HG03439 (cell line): ENCODE measurements at regions not wholly inside any gene's neighbourhood (a gene's known extent, or its start where the extent isn't known, plus 50 kb on each side); places are given as distances from the start of the nearest gene placed in this dataset.

Experiments
- ATAC-seq: cut with Tn5 transposase; IDR thresholded peaks from one replicate; pipeline ENCODE4 v1.9.1; 2021; ENCODE audit warnings: mild to moderate bottlenecking, moderate library complexity; ENCODE audit not compliant: unreplicated experiment

- no peak for ATAC-seq
These were observed 50.8 kb upstream of the OCM2 start for GRCh38 chr7:98040626-98041360.

DNA sequence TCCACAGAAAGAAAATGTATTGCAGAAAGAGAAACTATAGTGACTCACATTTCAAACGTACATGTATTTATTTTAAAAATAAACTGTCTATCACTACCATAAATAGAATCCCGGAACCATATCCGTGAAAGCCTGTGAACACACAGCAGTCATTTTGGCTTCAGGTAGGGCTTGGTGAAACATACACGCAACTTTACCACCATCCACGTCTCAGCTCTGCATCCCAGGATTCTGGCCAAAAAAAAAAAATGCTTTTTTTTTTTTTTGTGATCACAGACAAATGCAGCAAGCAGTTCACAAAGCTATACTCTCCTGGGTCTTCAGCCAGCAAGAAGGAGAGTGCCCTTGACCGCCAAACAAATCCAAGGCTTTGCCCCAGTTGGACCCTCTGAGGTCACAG, 56.8 kb upstream of the OCM2 start:
- no peak for ATAC-seq

DNA sequence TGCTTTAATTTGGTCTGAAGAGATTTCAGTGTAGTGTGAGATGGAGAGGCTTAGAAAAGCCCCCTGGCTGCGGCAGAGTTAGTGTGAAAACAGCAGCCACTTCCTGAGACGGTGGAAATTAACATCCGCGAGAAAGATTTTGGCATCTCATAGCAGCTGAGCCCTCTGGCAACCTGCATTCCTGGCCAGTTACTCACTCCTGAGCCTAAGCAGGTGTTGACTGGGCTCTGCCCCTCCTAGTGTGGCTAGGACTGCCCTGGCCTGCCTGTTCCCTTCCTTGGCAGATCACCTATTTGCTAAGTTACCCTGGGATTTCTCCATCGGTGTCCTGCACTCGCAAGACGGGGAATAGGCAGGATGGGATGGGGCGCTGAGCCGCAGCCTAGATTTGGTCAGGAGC, 57.6 kb upstream of the LMTK2 start:
- ATAC-seq, result no peak

- peak; percentile 71 for ATAC-seq
These were observed 55.4 kb upstream of the LMTK2 start for GRCh38 chr7:98051118-98051744.

DNA sequence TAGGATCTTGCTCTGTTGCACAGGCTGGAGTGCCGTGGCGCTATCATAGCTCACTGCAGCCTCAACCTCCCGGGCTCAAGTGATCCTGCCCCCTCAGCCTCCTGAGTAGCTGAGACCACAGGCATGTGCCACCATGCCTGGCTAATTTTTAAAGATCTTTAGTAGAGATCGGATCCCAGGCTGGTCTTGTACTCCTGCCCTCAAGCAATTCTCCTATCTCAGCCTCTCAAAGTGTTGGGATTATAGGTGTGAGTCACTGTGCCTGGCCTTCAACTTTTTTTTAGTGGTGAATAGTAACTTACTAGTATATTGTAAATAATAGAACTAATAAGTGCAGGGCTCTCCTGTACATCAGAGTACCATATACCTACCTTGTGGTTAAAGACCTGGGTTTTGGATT, 52.1 kb upstream of the LMTK2 start:
- no peak for ATAC-seq

GRCh38 chr7:98056580-98056979, 50.1 kb upstream of the LMTK2 start:
- ATAC-seq, result no peak
